ENCODE measurements at regions not wholly inside any gene's neighbourhood (a gene's known extent, or its start where the extent isn't known, plus 50 kb on each side); places are given as distances from the start of the nearest gene placed in this dataset.
"Not testable (repeated sequence)": the region's sequence is repeated elsewhere in the genome, so short reads cannot be mapped to it uniquely, and the experiment has no call there.

GRCh38 chr21:17101696-17102095, 411.1 kb upstream of the CXADR start:
- no peaks in the 10 kb centered on the region for H3K27me3 ChIP-seq
- H3K36me3 ChIP-seq = no peaks in the 10 kb centered on the region
- DNase-seq (ENCODE audit: low spot score in 2 of 2) = no peak
- H3K9me3 ChIP-seq = peaks cover 0 to 3% (median 0%) of the 10 kb centered on the region in 4 donors
- no peak overlapping the region for H3K27ac ChIP-seq
- TF ChIP-seq EP300 (IDR thresholded peaks at IDR 0.05) (no peak), POLR2A (IDR thresholded peaks at IDR 0.05) (no peak), CTCF (IDR thresholded peaks at IDR 0.05) (no peak)
- H3K4me3 ChIP-seq = no peak overlapping the region
- H3K4me1 ChIP-seq = no peaks in the 10 kb centered on the region

DNA sequence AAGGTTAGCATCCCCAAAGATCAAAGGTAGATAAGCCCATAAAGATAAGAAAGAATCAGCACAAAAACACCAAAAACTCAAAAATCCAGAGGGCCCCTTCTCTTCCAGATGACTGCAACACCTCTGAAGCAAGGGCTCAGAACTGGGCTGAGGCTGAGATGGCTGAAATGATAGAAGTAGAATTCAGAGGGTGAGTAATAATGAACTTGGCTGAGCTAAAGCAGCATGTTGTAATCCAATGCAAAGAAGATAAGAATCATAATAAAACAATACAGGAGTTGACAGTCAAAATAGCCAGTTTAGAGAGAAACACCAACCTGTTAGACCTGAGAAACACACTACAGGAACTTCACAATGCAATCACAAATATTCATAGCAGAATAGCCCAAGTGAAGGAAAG, 406.9 kb upstream of the CXADR start:
- Histone ChIP-seq H3K36me3 (no peaks in the 10 kb centered on the region), H3K4me1 (no peaks in the 10 kb centered on the region), H3K27ac (no peak overlapping the region), H3K9me3 (no peaks in the 10 kb centered on the region), H3K27me3 (no peaks in the 10 kb centered on the region), H3K4me3 (no peak overlapping the region)
- no peak for DNase-seq (ENCODE audit: low spot score in 2 of 2)
- TF ChIP-seq EP300 (IDR thresholded peaks at IDR 0.05) = no peak
- TF ChIP-seq POLR2A (IDR thresholded peaks at IDR 0.05) = no peak
- TF ChIP-seq CTCF (IDR thresholded peaks at IDR 0.05) = no peak

GRCh38 chr21:17114045-17114444, 398.8 kb upstream of the CXADR start:
- Histone ChIP-seq H3K27me3 (no peaks in the 10 kb centered on the region), H3K9me3 (no peaks in the 10 kb centered on the region), H3K27ac (no peak overlapping the region), H3K36me3 (no peaks in the 10 kb centered on the region), H3K4me3 (no peak overlapping the region), H3K4me1 (no peaks in the 10 kb centered on the region)
- 66 to 73% methylated on average over 3 of the region's 3 CpGs for WGBS, 2 donors
- no peak for TF ChIP-seq EP300 (IDR thresholded peaks at IDR 0.05)
- no peak for TF ChIP-seq CTCF (IDR thresholded peaks at IDR 0.05)
- TF ChIP-seq POLR2A (IDR thresholded peaks at IDR 0.05) = no peak
- DNase-seq (ENCODE audit: low spot score in 2 of 2) = no peak

DNA sequence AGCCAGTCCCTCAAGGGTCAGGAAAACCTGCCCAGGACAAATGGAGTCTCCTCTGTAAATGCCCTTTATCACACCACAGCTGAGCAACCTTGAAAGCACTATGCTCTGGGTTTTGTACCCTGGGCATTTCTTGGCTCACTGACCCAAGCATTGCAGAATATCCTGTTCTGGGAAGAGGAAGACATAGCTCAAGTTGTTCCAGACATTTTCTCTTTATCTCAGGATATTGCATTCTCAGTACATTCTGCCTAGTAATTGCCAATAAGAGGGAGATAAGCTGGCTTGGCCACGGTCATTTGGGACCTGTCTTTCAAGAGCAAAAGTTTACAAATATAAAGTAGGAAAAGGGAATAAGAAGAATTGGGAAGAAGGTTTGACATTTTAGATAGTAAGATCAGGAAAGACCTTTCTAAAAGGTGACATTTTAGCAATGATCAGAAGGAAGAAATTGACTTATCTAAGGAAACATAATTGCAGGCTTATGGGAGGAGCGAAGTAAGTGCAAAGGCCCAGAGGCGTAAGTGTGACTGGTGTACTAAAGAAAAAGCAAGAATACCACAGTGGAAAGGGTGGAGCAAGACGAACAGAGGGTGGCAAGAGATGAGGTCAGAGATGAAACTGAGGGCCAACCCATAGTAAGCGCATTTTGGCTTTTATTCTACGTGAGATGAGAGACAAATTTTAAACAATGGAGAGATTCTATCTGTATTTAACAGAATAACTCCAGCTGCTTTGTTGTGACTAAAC, 394.0 kb upstream of the CXADR start:
- H3K27me3 ChIP-seq = no peaks in the 10 kb centered on the region
- no peak overlapping the region for H3K27ac ChIP-seq
- WGBS, 2 donors = 88 to 89% methylated on average over 6 of the region's 6 CpGs
- no peaks in the 10 kb centered on the region for H3K9me3 ChIP-seq
- H3K36me3 ChIP-seq = no peaks in the 10 kb centered on the region
- no peak overlapping the region for H3K4me3 ChIP-seq
- H3K4me1 ChIP-seq = no peaks in the 10 kb centered on the region
- TF ChIP-seq CTCF (IDR thresholded peaks at IDR 0.05) = no peak
- no peak for TF ChIP-seq EP300 (IDR thresholded peaks at IDR 0.05)
- TF ChIP-seq POLR2A (IDR thresholded peaks at IDR 0.05) = no peak
- no peak for DNase-seq (ENCODE audit: low spot score in 2 of 2)

DNA sequence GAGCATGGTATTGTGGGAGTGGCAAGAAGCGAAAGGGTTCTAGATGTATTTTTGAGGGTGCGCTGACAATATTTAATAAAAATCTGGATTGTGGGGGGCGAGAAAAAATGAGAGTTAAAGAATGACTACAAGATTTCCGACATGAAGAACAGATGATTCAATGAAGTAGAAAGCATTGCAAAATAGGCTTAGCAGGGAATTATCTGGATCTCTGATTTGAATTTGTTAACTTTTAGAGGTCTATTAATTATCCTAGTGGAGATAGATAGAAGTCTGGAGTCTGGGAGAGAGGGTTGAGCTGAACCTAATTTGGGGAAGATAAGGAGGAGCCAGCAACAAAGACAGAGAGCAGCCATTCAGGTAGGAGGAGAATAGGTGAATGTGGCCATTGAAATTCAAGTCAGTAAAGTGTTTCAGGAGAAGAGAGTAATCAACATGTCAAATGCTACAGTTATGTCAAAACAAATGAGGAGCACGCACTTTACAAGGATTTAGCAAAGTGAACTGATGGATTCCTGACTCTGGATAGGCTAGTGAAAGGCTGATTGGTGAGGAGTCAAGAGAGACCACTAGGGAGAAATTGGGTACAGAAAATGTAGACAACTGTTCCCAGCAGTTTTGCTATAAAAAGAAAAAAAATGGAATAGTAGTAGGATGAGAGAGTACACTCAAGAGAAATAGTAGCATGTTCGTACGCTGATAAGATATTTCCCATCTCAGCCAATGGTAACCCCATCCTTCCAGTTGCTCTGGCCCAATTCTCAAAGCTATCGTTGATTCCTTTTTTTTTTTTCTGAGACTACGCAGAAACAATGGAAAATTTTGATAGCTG, 393.2 kb upstream of the CXADR start:
- Histone ChIP-seq H3K4me1 (no peaks in the 10 kb centered on the region), H3K27me3 (no peaks in the 10 kb centered on the region), H3K4me3 (no peak overlapping the region), H3K36me3 (no peaks in the 10 kb centered on the region), H3K27ac (no peak overlapping the region), H3K9me3 (no peaks in the 10 kb centered on the region)
- TF ChIP-seq POLR2A (IDR thresholded peaks at IDR 0.05) = no peak
- no peak for TF ChIP-seq EP300 (IDR thresholded peaks at IDR 0.05)
- no peak for TF ChIP-seq CTCF (IDR thresholded peaks at IDR 0.05)
- no peak for DNase-seq (ENCODE audit: low spot score in 2 of 2)
- 84 to 86% methylated on average over 9 of the region's 9 CpGs for WGBS, 2 donors

- not testable (repeated sequence) for H3K9me3 ChIP-seq; DNase-seq (ENCODE audit: low spot score in 2 of 2); H3K36me3 ChIP-seq; H3K4me3 ChIP-seq; H3K27ac ChIP-seq; H3K4me1 ChIP-seq; H3K27me3 ChIP-seq
- 48 to 71% methylated on average over 2 of the region's 2 CpGs for WGBS, 2 donors
These were observed 385.4 kb upstream of the CXADR start for GRCh38 chr21:17127395-17127794.
